ENCODE measurements at regions not wholly inside any gene's neighbourhood (a gene's known extent, or its start where the extent isn't known, plus 50 kb on each side); places are given as distances from the start of the nearest gene placed in this dataset.

DNA sequence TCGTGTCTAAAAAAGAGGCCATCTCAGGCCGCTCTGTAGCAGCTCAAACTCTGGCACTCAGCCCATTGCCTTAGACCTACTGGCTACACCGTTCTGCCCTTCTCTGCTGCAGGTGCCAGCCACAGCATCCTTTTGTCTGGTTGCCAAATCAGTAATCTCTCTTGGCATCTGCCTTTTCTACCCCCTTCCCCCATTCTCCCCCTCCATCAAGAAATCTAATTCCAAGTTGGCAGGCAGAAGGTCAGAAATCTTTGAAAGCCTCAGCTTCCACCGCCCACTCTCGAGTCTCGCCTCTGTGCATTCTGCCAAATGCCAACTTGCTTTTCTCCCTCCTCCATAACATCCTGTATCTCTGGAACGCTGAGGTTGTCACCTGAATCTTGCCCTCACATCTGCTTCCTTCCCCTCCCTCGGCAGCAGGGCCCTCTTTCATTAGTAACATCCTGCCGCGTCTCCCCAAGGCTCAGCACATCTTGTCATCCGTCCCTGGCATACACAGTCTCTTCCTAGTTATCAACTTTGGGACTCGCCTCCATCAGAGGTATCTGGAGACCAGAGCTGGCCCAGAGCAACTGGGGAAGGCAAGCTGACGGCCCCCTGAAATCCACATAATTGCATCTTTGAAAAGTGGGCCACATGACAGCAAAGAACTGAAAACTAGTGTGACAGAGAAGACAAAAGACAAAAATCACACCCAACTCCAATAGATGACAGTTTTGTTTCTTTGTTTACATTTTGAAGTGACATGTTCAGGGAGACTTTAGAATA, 312.0 kb upstream of the CCDC54 start:
- H3K4me2 ChIP-seq (ENCODE audit: insufficient read depth, low read length): peak overlapping the region; percentile 63
- TF ChIP-seq EZH2 (IDR thresholded peaks at IDR 0.05; ENCODE audit: borderline replicate concordance, low read depth, low read length, severe bottlenecking): no peak
- TF ChIP-seq, protein P1, sequence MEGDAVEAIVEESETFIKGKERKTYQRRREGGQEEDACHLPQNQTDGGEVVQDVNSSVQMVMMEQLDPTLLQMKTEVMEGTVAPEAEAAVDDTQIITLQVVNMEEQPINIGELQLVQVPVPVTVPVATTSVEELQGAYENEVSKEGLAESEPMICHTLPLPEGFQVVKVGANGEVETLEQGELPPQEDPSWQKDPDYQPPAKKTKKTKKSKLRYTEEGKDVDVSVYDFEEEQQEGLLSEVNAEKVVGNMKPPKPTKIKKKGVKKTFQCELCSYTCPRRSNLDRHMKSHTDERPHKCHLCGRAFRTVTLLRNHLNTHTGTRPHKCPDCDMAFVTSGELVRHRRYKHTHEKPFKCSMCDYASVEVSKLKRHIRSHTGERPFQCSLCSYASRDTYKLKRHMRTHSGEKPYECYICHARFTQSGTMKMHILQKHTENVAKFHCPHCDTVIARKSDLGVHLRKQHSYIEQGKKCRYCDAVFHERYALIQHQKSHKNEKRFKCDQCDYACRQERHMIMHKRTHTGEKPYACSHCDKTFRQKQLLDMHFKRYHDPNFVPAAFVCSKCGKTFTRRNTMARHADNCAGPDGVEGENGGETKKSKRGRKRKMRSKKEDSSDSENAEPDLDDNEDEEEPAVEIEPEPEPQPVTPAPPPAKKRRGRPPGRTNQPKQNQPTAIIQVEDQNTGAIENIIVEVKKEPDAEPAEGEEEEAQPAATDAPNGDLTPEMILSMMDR (IDR thresholded peaks at IDR 0.05; ENCODE audit: borderline replicate concordance, extremely low read depth, low read length, poor library complexity, severe bottlenecking): no peak
- ATAC-seq (ENCODE audit: insufficient read depth, low read depth) (peak; percentile 89), DNase-seq (peak; percentile 84)
- no peaks in the 10 kb centered on the region for H3K9me3 ChIP-seq (ENCODE audit: insufficient read depth, low read length, severe bottlenecking)
- peak overlapping the region; percentile 46 for H2AFZ ChIP-seq (ENCODE audit: low read depth, low read length)
- no peaks in the 10 kb centered on the region for H4K20me1 ChIP-seq (ENCODE audit: insufficient read depth, low read length)
- no peaks in the 10 kb centered on the region for H3K79me2 ChIP-seq (ENCODE audit: insufficient read depth, low read length)
- H3K9ac ChIP-seq (ENCODE audit: low read depth, low read length): peak overlapping the region; percentile 55
- peak overlapping the region; percentile 94 for H3K27ac ChIP-seq (ENCODE audit: low read length)
- peaks cover 42% of the 10 kb centered on the region for H3K4me1 ChIP-seq (ENCODE audit: insufficient read depth, low read length)
- peak overlapping the region in 1 of 2 experiments; percentile 46; a peak in 2 of 4 replicates for H3K4me3 ChIP-seq (ENCODE audit: low read depth in 1 of 2, low read length in 2 of 2)
- no peaks in the 10 kb centered on the region for H3K36me3 ChIP-seq (ENCODE audit: insufficient read depth, low read length)
- H3K27me3 ChIP-seq (ENCODE audit: insufficient read depth, low read length, poor library complexity): no peaks in the 10 kb centered on the region

DNA sequence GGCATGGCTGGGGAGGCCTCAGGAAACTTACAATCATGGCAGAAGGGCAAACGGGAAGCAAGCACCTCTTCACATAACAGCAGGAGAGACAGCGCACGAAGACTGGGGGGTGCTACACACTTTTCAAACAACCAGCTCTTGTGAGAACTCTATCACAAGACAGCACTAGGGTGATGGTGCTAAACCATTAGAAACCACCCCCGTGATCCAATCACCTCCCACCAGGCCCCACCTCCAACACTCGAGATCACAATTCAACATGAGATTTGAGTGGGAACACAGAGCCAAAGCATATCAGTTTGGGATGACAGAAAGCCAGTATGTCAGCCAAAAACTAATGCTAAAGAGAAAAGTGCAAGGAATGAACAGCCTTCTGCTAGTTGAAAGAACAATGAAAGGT, 309.8 kb upstream of the CCDC54 start:
- ATAC-seq (ENCODE audit: insufficient read depth, low read depth) (no peak), DNase-seq (no peak)
- H3K4me3 ChIP-seq (ENCODE audit: low read depth in 1 of 2, low read length in 2 of 2): no peak overlapping the region
- no peak overlapping the region for H2AFZ ChIP-seq (ENCODE audit: low read depth, low read length)
- no peaks in the 10 kb centered on the region for H4K20me1 ChIP-seq (ENCODE audit: insufficient read depth, low read length)
- no peak overlapping the region for H3K27ac ChIP-seq (ENCODE audit: low read length)
- H3K4me1 ChIP-seq (ENCODE audit: insufficient read depth, low read length): peaks cover 38% of the 10 kb centered on the region
- H3K36me3 ChIP-seq (ENCODE audit: insufficient read depth, low read length): no peaks in the 10 kb centered on the region
- no peak overlapping the region for H3K4me2 ChIP-seq (ENCODE audit: insufficient read depth, low read length)
- no peak for TF ChIP-seq EZH2 (IDR thresholded peaks at IDR 0.05; ENCODE audit: borderline replicate concordance, low read depth, low read length, severe bottlenecking)
- TF ChIP-seq, protein P1 (IDR thresholded peaks at IDR 0.05; ENCODE audit: borderline replicate concordance, extremely low read depth, low read length, poor library complexity, severe bottlenecking): no peak
- H3K79me2 ChIP-seq (ENCODE audit: insufficient read depth, low read length): no peaks in the 10 kb centered on the region
- H3K27me3 ChIP-seq (ENCODE audit: insufficient read depth, low read length, poor library complexity): no peaks in the 10 kb centered on the region
- no peak overlapping the region for H3K9ac ChIP-seq (ENCODE audit: low read depth, low read length)
- H3K9me3 ChIP-seq (ENCODE audit: insufficient read depth, low read length, severe bottlenecking): no peaks in the 10 kb centered on the region

DNA sequence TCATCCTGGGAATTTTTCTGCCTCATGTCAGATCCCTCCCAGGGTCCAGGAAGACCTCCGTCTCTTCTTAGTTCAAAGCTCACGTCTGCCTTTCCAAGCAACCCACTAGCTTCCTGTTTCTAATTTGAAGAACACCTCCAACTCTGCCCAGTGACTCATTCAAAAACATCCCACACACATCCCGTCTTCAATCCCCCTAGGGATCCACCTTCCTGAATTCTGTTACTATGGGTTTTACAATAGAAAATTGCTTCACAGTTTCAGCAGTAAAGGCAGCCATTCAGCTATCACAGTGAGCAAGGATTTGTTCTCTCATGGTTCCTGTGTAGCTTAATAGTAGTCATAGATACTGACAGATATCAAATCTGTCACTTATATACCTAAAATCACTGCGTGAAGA, 308.3 kb upstream of the CCDC54 start:
- Histone ChIP-seq H3K27me3 (ENCODE audit: insufficient read depth, low read length, poor library complexity) (no peaks in the 10 kb centered on the region), H3K9me3 (ENCODE audit: insufficient read depth, low read length, severe bottlenecking) (no peaks in the 10 kb centered on the region), H3K4me2 (ENCODE audit: insufficient read depth, low read length) (no peak overlapping the region), H3K4me3 (ENCODE audit: low read depth in 1 of 2, low read length in 2 of 2) (no peak overlapping the region), H4K20me1 (ENCODE audit: insufficient read depth, low read length) (no peaks in the 10 kb centered on the region), H3K79me2 (ENCODE audit: insufficient read depth, low read length) (no peaks in the 10 kb centered on the region), H2AFZ (ENCODE audit: low read depth, low read length) (no peak overlapping the region), H3K36me3 (ENCODE audit: insufficient read depth, low read length) (no peaks in the 10 kb centered on the region), H3K4me1 (ENCODE audit: insufficient read depth, low read length) (peaks cover 25% of the 10 kb centered on the region), H3K9ac (ENCODE audit: low read depth, low read length) (no peak overlapping the region), H3K27ac (ENCODE audit: low read length) (no peak overlapping the region)
- TF ChIP-seq EZH2 (IDR thresholded peaks at IDR 0.05; ENCODE audit: borderline replicate concordance, low read depth, low read length, severe bottlenecking): no peak
- TF ChIP-seq, protein P1 (IDR thresholded peaks at IDR 0.05; ENCODE audit: borderline replicate concordance, extremely low read depth, low read length, poor library complexity, severe bottlenecking): no peak
- DNase-seq (no peak), ATAC-seq (ENCODE audit: insufficient read depth, low read depth) (no peak)
